ENCODE measurements at regions not wholly inside any gene's neighbourhood (a gene's known extent, or its start where the extent isn't known, plus 50 kb on each side); places are given as distances from the start of the nearest gene placed in this dataset.

- no peak overlapping the region for H3K4ac ChIP-seq (ENCODE audit: low read depth, low read length)
- intact Hi-C loops (cut with micrococcal nuclease) (no loop called here), in situ Hi-C loops (cut with MboI; ENCODE audit: low sequenced_read_pairs) (no loop called here), dilution Hi-C loops (cut with HindIII; ENCODE audit: low sequenced_read_pairs, unreplicated experiment) (no loop called here)
- H2AFZ ChIP-seq (replicated peaks; ENCODE audit: low read length, poor library complexity) = no peak overlapping the region
- no peak overlapping the region for H3K27ac ChIP-seq (ENCODE audit: insufficient read depth, low read length)
- no peak for TF ChIP-seq NFE2L2 (IDR thresholded peaks at IDR 0.05; ENCODE audit: low read depth, low read length)
- TF ChIP-seq POLR2A (IDR thresholded peaks at IDR 0.05; ENCODE audit: low read depth, low read length) = no peak
- no peak for TF ChIP-seq CEBPB (IDR thresholded peaks at IDR 0.05; ENCODE audit: low read depth, low read length)
- no peak for TF ChIP-seq RAD21 (IDR thresholded peaks at IDR 0.05; ENCODE audit: low read length)
- no peak for TF ChIP-seq RFX5 (IDR thresholded peaks at IDR 0.05; ENCODE audit: low read depth, low read length)
- TF ChIP-seq MAZ (IDR thresholded peaks at IDR 0.05; ENCODE audit: borderline replicate concordance, low read depth, low read length) = no peak
- TF ChIP-seq, protein P1, sequence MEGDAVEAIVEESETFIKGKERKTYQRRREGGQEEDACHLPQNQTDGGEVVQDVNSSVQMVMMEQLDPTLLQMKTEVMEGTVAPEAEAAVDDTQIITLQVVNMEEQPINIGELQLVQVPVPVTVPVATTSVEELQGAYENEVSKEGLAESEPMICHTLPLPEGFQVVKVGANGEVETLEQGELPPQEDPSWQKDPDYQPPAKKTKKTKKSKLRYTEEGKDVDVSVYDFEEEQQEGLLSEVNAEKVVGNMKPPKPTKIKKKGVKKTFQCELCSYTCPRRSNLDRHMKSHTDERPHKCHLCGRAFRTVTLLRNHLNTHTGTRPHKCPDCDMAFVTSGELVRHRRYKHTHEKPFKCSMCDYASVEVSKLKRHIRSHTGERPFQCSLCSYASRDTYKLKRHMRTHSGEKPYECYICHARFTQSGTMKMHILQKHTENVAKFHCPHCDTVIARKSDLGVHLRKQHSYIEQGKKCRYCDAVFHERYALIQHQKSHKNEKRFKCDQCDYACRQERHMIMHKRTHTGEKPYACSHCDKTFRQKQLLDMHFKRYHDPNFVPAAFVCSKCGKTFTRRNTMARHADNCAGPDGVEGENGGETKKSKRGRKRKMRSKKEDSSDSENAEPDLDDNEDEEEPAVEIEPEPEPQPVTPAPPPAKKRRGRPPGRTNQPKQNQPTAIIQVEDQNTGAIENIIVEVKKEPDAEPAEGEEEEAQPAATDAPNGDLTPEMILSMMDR (conservative IDR thresholded peaks at IDR 0.05; ENCODE audit: low read depth, low read length) = no peak
- TF ChIP-seq SMC3 (IDR thresholded peaks at IDR 0.05; ENCODE audit: low read depth, low read length) = no peak
- no peak for TF ChIP-seq ELK1 (IDR thresholded peaks at IDR 0.05; ENCODE audit: borderline replicate concordance, low read depth, low read length)
- TF ChIP-seq RCOR1 (IDR thresholded peaks at IDR 0.05; ENCODE audit: insufficient replicate concordance, low read length) = no peak
- TF ChIP-seq BHLHE40 (IDR thresholded peaks at IDR 0.05; ENCODE audit: low read depth, low read length) = no peak
- TF ChIP-seq MXI1 (IDR thresholded peaks at IDR 0.05; ENCODE audit: borderline replicate concordance, low read depth, low read length) = no peak
- TF ChIP-seq MAFK (IDR thresholded peaks at IDR 0.05; ENCODE audit: low read depth, low read length) = no peak
- TF ChIP-seq USF2 (IDR thresholded peaks at IDR 0.05; ENCODE audit: low read depth, low read length) = no peak
- H2AK5ac ChIP-seq (ENCODE audit: low read depth, low read length) = no peak overlapping the region
- H2BK120ac ChIP-seq (ENCODE audit: low read depth, low read length) = no peak overlapping the region
- no peak overlapping the region for H3K4me2 ChIP-seq (ENCODE audit: low read depth, low read length)
- CTCF ChIA-PET = no interaction called here
- no TSS peak for BruUV-seq (replicated peaks)
- H3K4me1 ChIP-seq (ENCODE audit: control insufficient read depth, insufficient read depth, low read length) = no peaks in the 10 kb centered on the region
- no peak overlapping the region for H3K18ac ChIP-seq (ENCODE audit: low read depth, low read length)
- H2AK9ac ChIP-seq (replicated peaks; ENCODE audit: low read depth, low read length, poor library complexity) = no peak overlapping the region
- no peaks in the 10 kb centered on the region for H4K20me1 ChIP-seq (ENCODE audit: insufficient read depth, low read length)
- no peak overlapping the region for H4K91ac ChIP-seq (ENCODE audit: insufficient read depth, low read depth, low read length)
- no peak for DNase-seq
- no peak overlapping the region for H3K23ac ChIP-seq (ENCODE audit: low read depth, low read length)
- no peaks in the 10 kb centered on the region for H3K79me1 ChIP-seq (ENCODE audit: low read depth in 1 of 2, low read length in 2 of 2)
- no peak overlapping the region for H3K9ac ChIP-seq (ENCODE audit: low read depth, low read length)
- ATAC-seq (ENCODE audit: low read depth) = no peak
- peaks cover 5% of the 10 kb centered on the region for H3K9me1 ChIP-seq (ENCODE audit: insufficient read depth, low read length)
- H3K9me3 ChIP-seq (ENCODE audit: control insufficient read depth, insufficient read depth, low read length) = peaks cover 6% of the 10 kb centered on the region
- H2BK20ac ChIP-seq (ENCODE audit: low read depth, low read length) = no peak overlapping the region
- H4K8ac ChIP-seq (ENCODE audit: low read depth in 2 of 2, low read length in 2 of 2) = no peak overlapping the region
- no peak overlapping the region for H3K14ac ChIP-seq (replicated peaks; ENCODE audit: low read depth, low read length)
- no peak overlapping the region for H4K5ac ChIP-seq (ENCODE audit: low read depth, low read length)
- H2BK5ac ChIP-seq (ENCODE audit: low read depth, low read length, poor library complexity, severe bottlenecking) = no peak overlapping the region
- no peak overlapping the region for H3K4me3 ChIP-seq (ENCODE audit: insufficient read depth, low read depth, low read length)
- POLR2A ChIA-PET (ENCODE audit: unreplicated experiment) = no interaction called here
- no peak overlapping the region for H3K56ac ChIP-seq (ENCODE audit: extremely low read depth, insufficient read depth, low read length)
- no peaks in the 10 kb centered on the region for H3K27me3 ChIP-seq (ENCODE audit: control insufficient read depth, insufficient read depth, low read length)
- no peak overlapping the region for H2BK15ac ChIP-seq (ENCODE audit: low read depth, low read length)
- 60% methylated on average over 2 of the region's 8 CpGs; no CpG with 5 or more reads in 1 of the 2 experiments for whole genome bisulfite sequencing, 2 experiments (ENCODE audit: extremely low coverage in 2 of 2, insufficient read length in 1 of 2)
- no peaks in the 10 kb centered on the region for H3K36me3 ChIP-seq (ENCODE audit: control insufficient read depth, insufficient read depth, low read length)
Observed at GRCh38 chr2:11006191-11006590, 94.5 kb downstream of the KCNF1 start.
